ENCODE measurements at regions not wholly inside any gene's neighbourhood (a gene's known extent, or its start where the extent isn't known, plus 50 kb on each side); places are given as distances from the start of the nearest gene placed in this dataset.
"Not testable (repeated sequence)": the region's sequence is repeated elsewhere in the genome, so short reads cannot be mapped to it uniquely, and the experiment has no call there.

- Histone ChIP-seq H3F3A (ENCODE audit: low read depth) (no peaks in the 10 kb centered on the region), H3K9me3 (ENCODE audit: insufficient read depth, low read depth, low read length) (no peaks in the 10 kb centered on the region), H3K79me2 (ENCODE audit: insufficient read depth, low read length) (no peaks in the 10 kb centered on the region), H3K27me3 (ENCODE audit: insufficient read depth, low read length, poor library complexity, severe bottlenecking) (no peaks in the 10 kb centered on the region), H3K9me2 (replicated peaks; ENCODE audit: low read depth, low read length) (no peaks in the 10 kb centered on the region), H3K9ac (ENCODE audit: low read depth, low read length, poor library complexity, severe bottlenecking) (no peak overlapping the region), H3K4me1 (ENCODE audit: insufficient read depth, low read length, poor library complexity, severe bottlenecking) (no peaks in the 10 kb centered on the region), H3K4me3 (ENCODE audit: low read length, poor library complexity, severe bottlenecking) (no peak overlapping the region), H3K4me2 (ENCODE audit: low read depth, low read length, poor library complexity, severe bottlenecking) (no peak overlapping the region), H3K36me3 (ENCODE audit: insufficient read depth, low read length) (no peaks in the 10 kb centered on the region), H2AFZ (ENCODE audit: low read length) (no peak overlapping the region), H4K20me1 (ENCODE audit: insufficient read depth, low read length, poor library complexity, severe bottlenecking) (no peaks in the 10 kb centered on the region)
- TF ChIP-seq EZH2phosphoT487 (IDR thresholded peaks at IDR 0.05; ENCODE audit: borderline replicate concordance) = no peak
- TF ChIP-seq CTCF (conservative IDR thresholded peaks at IDR 0.05; ENCODE audit: low read length) = no peak
Observed at GRCh38 chr20:40275738-40276137, 413.3 kb downstream of the MAFB start.

GRCh38 chr20:40274912-40275533 lies 414.0 kb downstream of the MAFB start:
- no peaks in the 10 kb centered on the region for H3K27me3 ChIP-seq (ENCODE audit: insufficient read depth, low read length, poor library complexity, severe bottlenecking)
- no peaks in the 10 kb centered on the region for H3K4me1 ChIP-seq (ENCODE audit: insufficient read depth, low read length, poor library complexity, severe bottlenecking)
- H2AFZ ChIP-seq (ENCODE audit: low read length) = no peak overlapping the region
- no peaks in the 10 kb centered on the region for H4K20me1 ChIP-seq (ENCODE audit: insufficient read depth, low read length, poor library complexity, severe bottlenecking)
- TF ChIP-seq EZH2phosphoT487 (IDR thresholded peaks at IDR 0.05; ENCODE audit: borderline replicate concordance) (no peak), CTCF (conservative IDR thresholded peaks at IDR 0.05; ENCODE audit: low read length) (no peak)
- no peak overlapping the region for H3K9ac ChIP-seq (ENCODE audit: low read depth, low read length, poor library complexity, severe bottlenecking)
- no peaks in the 10 kb centered on the region for H3K36me3 ChIP-seq (ENCODE audit: insufficient read depth, low read length)
- no peak overlapping the region for H3K4me3 ChIP-seq (ENCODE audit: low read length, poor library complexity, severe bottlenecking)
- no peaks in the 10 kb centered on the region for H3K9me3 ChIP-seq (ENCODE audit: insufficient read depth, low read depth, low read length)
- H3K4me2 ChIP-seq (ENCODE audit: low read depth, low read length, poor library complexity, severe bottlenecking) = no peak overlapping the region
- H3F3A ChIP-seq (ENCODE audit: low read depth) = no peaks in the 10 kb centered on the region
- no peaks in the 10 kb centered on the region for H3K9me2 ChIP-seq (replicated peaks; ENCODE audit: low read depth, low read length)
- no peaks in the 10 kb centered on the region for H3K79me2 ChIP-seq (ENCODE audit: insufficient read depth, low read length)

- H3F3A ChIP-seq (ENCODE audit: low read depth); H3K4me3 ChIP-seq (ENCODE audit: low read length, poor library complexity, severe bottlenecking); H2AFZ ChIP-seq (ENCODE audit: low read length); H3K9ac ChIP-seq (ENCODE audit: low read depth, low read length, poor library complexity, severe bottlenecking); H3K79me2 ChIP-seq (ENCODE audit: insufficient read depth, low read length); H3K4me2 ChIP-seq (ENCODE audit: low read depth, low read length, poor library complexity, severe bottlenecking); H3K4me1 ChIP-seq (ENCODE audit: insufficient read depth, low read length, poor library complexity, severe bottlenecking); H3K27me3 ChIP-seq (ENCODE audit: insufficient read depth, low read length, poor library complexity, severe bottlenecking); H4K20me1 ChIP-seq (ENCODE audit: insufficient read depth, low read length, poor library complexity, severe bottlenecking); H3K9me2 ChIP-seq (replicated peaks; ENCODE audit: low read depth, low read length); H3K9me3 ChIP-seq (ENCODE audit: insufficient read depth, low read depth, low read length); H3K36me3 ChIP-seq (ENCODE audit: insufficient read depth, low read length): not testable (repeated sequence)
Observed at GRCh38 chr20:40269274-40269673, 419.8 kb downstream of the MAFB start.
